Ishikawa (cell line): ENCODE measurements at regions not wholly inside any gene's neighbourhood (a gene's known extent, or its start where the extent isn't known, plus 50 kb on each side); places are given as distances from the start of the nearest gene placed in this dataset.

Experiments
- CREB1 ChIP-seq: IDR thresholded peaks from 2 replicates; pipeline ENCODE4 v1.6.1; 2012; ENCODE audit warnings: low read depth
- EGR1 ChIP-seq: IDR thresholded peaks from 2 replicates; pipeline ENCODE4 v1.6.1; 2012
- EP300 ChIP-seq: IDR thresholded peaks from 2 replicates; pipeline ENCODE4 v1.6.1; 2012; ENCODE audit warnings: borderline replicate concordance
- MAX ChIP-seq: IDR thresholded peaks from 2 replicates; pipeline ENCODE4 v1.6.1; 2012
- NFIC ChIP-seq: IDR thresholded peaks from 2 replicates; pipeline ENCODE4 v1.6.1; 2012
- REST ChIP-seq: IDR thresholded peaks from 2 replicates; pipeline ENCODE4 v1.6.1; 2012; ENCODE audit warnings: low read depth, mild to moderate bottlenecking
- TAF1 ChIP-seq: IDR thresholded peaks from 2 replicates; pipeline ENCODE4 v1.6.1; 2012; ENCODE audit warnings: low read depth, mild to moderate bottlenecking

- TF ChIP-seq EP300 (no peak), MAX (no peak), NFIC (no peak), CREB1 (no peak), EGR1 (no peak), TAF1 (no peak), REST (no peak)
Measured at GRCh38 chr22:48567213-48567975, 1260.3 kb downstream of the BRD1 start.
